Osteoblast (primary cell): ENCODE measurements at regions not wholly inside any gene's neighbourhood (a gene's known extent, or its start where the extent isn't known, plus 50 kb on each side); places are given as distances from the start of the nearest gene placed in this dataset.

ENCODE experiments used
- DNase-seq: peaks from one replicate; pipeline ENCODE4 v3.0.0; 2011; ENCODE audit warnings: low spot score, mixed read lengths; ENCODE audit not compliant: insufficient read length; ENCODE audit errors: missing footprints
- H2AFZ ChIP-seq: 2 replicates; pipeline ENCODE4 v1.6.0; 2011; ENCODE audit warnings: mild to moderate bottlenecking, low read length
- H3K27ac ChIP-seq: 2 replicates; pipeline ENCODE4 v1.5.1; 2011; ENCODE audit warnings: mild to moderate bottlenecking, low read depth, low read length, moderate library complexity
- H3K27me3 ChIP-seq: 2 replicates; pipeline ENCODE4 v1.6.0; 2012; ENCODE audit warnings: mild to moderate bottlenecking, control low read depth, inconsistent platforms, low read length, moderate library complexity; ENCODE audit not compliant: insufficient read depth
- H3K36me3 ChIP-seq: 2 replicates; pipeline ENCODE4 v1.5.1; 2011; ENCODE audit warnings: mild to moderate bottlenecking, low read length, control low read depth, moderate library complexity; ENCODE audit not compliant: insufficient read depth
- H3K4me1 ChIP-seq: 2 replicates; pipeline ENCODE4 v1.5.1; 2011; ENCODE audit warnings: mild to moderate bottlenecking, low read length, control low read depth, moderate library complexity; ENCODE audit not compliant: insufficient read depth
- H3K4me2 ChIP-seq: 2 replicates; pipeline ENCODE4 v1.6.0; 2011; ENCODE audit warnings: mild to moderate bottlenecking, low read length; ENCODE audit not compliant: insufficient read depth
- H3K4me3 ChIP-seq: fragments of 200-600 bp; sonication (generic); 3 replicates; pipeline ENCODE4 v1.5.1; 2012; ENCODE audit warnings: mild to moderate bottlenecking, low read length, inconsistent platforms; ENCODE audit not compliant: insufficient read depth
- H3K79me2 ChIP-seq: 2 replicates; pipeline ENCODE4 v1.6.0; 2012; ENCODE audit warnings: mild to moderate bottlenecking, low read length, control low read depth, inconsistent platforms; ENCODE audit not compliant: insufficient read depth
- H3K9me3 ChIP-seq: 2 replicates; pipeline ENCODE4 v1.5.1; 2011; ENCODE audit warnings: low read depth, low read length, control low read depth
- H4K20me1 ChIP-seq: 2 replicates; pipeline ENCODE4 v1.6.0; 2012; ENCODE audit warnings: mild to moderate bottlenecking, low read length, control low read depth; ENCODE audit not compliant: insufficient read depth
- TF ChIP-seq, protein P1 (sequence below): IDR thresholded peaks from 2 replicates; pipeline ENCODE4 v1.5.1; 2011; ENCODE audit warnings: mild to moderate bottlenecking, low read depth, low read length, moderate library complexity; ENCODE audit errors: extremely low read depth

GRCh38 chr11:92897487-92897886, 72.0 kb upstream of the MTNR1B start:
- no peaks in the 10 kb centered on the region for H3K27me3 ChIP-seq
- H4K20me1 ChIP-seq, result no peaks in the 10 kb centered on the region
- no peak overlapping the region for H2AFZ ChIP-seq
- no peaks in the 10 kb centered on the region for H3K79me2 ChIP-seq
- H3K36me3 ChIP-seq, result no peaks in the 10 kb centered on the region
- H3K9me3 ChIP-seq, result no peaks in the 10 kb centered on the region
- no peaks in the 10 kb centered on the region for H3K4me1 ChIP-seq
- H3K27ac ChIP-seq, result no peak overlapping the region
- H3K4me2 ChIP-seq, result no peak overlapping the region
- no peak overlapping the region for H3K4me3 ChIP-seq
- no peak for DNase-seq
- TF ChIP-seq, protein P1, sequence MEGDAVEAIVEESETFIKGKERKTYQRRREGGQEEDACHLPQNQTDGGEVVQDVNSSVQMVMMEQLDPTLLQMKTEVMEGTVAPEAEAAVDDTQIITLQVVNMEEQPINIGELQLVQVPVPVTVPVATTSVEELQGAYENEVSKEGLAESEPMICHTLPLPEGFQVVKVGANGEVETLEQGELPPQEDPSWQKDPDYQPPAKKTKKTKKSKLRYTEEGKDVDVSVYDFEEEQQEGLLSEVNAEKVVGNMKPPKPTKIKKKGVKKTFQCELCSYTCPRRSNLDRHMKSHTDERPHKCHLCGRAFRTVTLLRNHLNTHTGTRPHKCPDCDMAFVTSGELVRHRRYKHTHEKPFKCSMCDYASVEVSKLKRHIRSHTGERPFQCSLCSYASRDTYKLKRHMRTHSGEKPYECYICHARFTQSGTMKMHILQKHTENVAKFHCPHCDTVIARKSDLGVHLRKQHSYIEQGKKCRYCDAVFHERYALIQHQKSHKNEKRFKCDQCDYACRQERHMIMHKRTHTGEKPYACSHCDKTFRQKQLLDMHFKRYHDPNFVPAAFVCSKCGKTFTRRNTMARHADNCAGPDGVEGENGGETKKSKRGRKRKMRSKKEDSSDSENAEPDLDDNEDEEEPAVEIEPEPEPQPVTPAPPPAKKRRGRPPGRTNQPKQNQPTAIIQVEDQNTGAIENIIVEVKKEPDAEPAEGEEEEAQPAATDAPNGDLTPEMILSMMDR, result no peak

GRCh38 chr11:92902417-92902816, 67.0 kb upstream of the MTNR1B start:
- Histone ChIP-seq H3K4me3 (no peak overlapping the region), H2AFZ (no peak overlapping the region), H3K36me3 (no peaks in the 10 kb centered on the region), H3K4me1 (no peaks in the 10 kb centered on the region), H3K4me2 (no peak overlapping the region), H4K20me1 (no peaks in the 10 kb centered on the region), H3K79me2 (no peaks in the 10 kb centered on the region), H3K27ac (no peak overlapping the region), H3K27me3 (no peaks in the 10 kb centered on the region), H3K9me3 (no peaks in the 10 kb centered on the region)
- no peak for DNase-seq
- TF ChIP-seq, protein P1, result no peak

- Histone ChIP-seq H3K4me3 (no peak overlapping the region), H3K9me3 (no peaks in the 10 kb centered on the region)
These were observed 61.8 kb upstream of the MTNR1B start for GRCh38 chr11:92907671-92908070.

DNA sequence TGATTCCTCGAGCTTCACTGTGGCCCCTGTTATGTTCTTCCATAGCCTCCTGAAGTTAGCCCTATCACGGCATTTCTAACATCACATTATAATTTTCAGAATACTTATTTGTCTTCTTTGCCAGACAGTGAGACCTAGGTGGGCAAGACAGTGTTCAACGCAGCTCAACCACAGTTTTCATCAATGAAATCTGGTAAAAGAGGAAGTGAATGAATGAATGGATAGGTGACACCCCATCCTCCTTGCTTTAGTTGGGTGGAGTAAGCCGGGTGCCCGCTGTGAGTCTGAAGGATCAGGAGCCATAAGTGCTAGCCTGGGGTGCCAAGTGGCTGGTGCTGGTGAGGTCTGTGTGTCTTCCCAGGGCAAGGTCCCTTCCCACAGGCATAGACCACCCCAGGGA, 60.2 kb upstream of the MTNR1B start:
- Histone ChIP-seq H4K20me1 (no peaks in the 10 kb centered on the region), H3K4me3 (no peak overlapping the region), H3K36me3 (no peaks in the 10 kb centered on the region), H3K79me2 (no peaks in the 10 kb centered on the region), H3K4me1 (no peaks in the 10 kb centered on the region), H3K27me3 (no peaks in the 10 kb centered on the region), H2AFZ (no peak overlapping the region), H3K27ac (no peak overlapping the region), H3K4me2 (no peak overlapping the region), H3K9me3 (no peaks in the 10 kb centered on the region)
- TF ChIP-seq, protein P1, result no peak
- no peak for DNase-seq

More at GRCh38 chr11:92907671-92908070, 61.8 kb upstream of the MTNR1B start:
- Histone ChIP-seq H2AFZ (no peak overlapping the region), H3K27me3 (no peaks in the 10 kb centered on the region), H3K4me2 (no peak overlapping the region), H3K27ac (no peak overlapping the region), H4K20me1 (no peaks in the 10 kb centered on the region), H3K4me1 (no peaks in the 10 kb centered on the region), H3K36me3 (no peaks in the 10 kb centered on the region), H3K79me2 (no peaks in the 10 kb centered on the region)
- TF ChIP-seq, protein P1, result no peak
- no peak for DNase-seq
